Activated gamma-delta T cell treated with Interleukin-2 at 50 U/mL for 16 hours (primary cell): ENCODE measurements at regions not wholly inside any gene's neighbourhood (a gene's known extent, or its start where the extent isn't known, plus 50 kb on each side); places are given as distances from the start of the nearest gene placed in this dataset.
"Not testable (repeated sequence)": the region's sequence is repeated elsewhere in the genome, so short reads cannot be mapped to it uniquely, and the experiment has no call there.

ENCODE experiments used
- DNase-seq: peaks from one replicate; pipeline ENCODE4 v3.0.0-alpha.2; 2020

GRCh38 chr11:81967242-81967641 is 766.4 kb downstream of the FAM181B start:
- no peak for DNase-seq

- no peak for DNase-seq
These were observed 767.3 kb downstream of the FAM181B start for GRCh38 chr11:81966340-81966739.

GRCh38 chr11:81963018-81963417 is 770.6 kb downstream of the FAM181B start:
- DNase-seq: no peak

- no peak for DNase-seq
These were observed 773.2 kb downstream of the FAM181B start for GRCh38 chr11:81960443-81960842.

GRCh38 chr11:81959341-81959740 is 774.3 kb downstream of the FAM181B start:
- DNase-seq: no peak

- not testable (repeated sequence) for DNase-seq
These were observed 779.4 kb downstream of the FAM181B start for GRCh38 chr11:81954301-81954700.

GRCh38 chr11:81946831-81947230 is 786.8 kb downstream of the FAM181B start:
- no peak for DNase-seq

- no peak for DNase-seq
These were observed 791.0 kb downstream of the FAM181B start for GRCh38 chr11:81942646-81943045.

- DNase-seq: no peak
These were observed 791.7 kb downstream of the FAM181B start for GRCh38 chr11:81941998-81942397.

GRCh38 chr11:81932303-81932702 is 801.4 kb downstream of the FAM181B start:
- no peak for DNase-seq

GRCh38 chr11:81920205-81920604 is 813.5 kb downstream of the FAM181B start:
- no peak for DNase-seq

GRCh38 chr11:81916451-81916850 is 817.2 kb downstream of the FAM181B start:
- no peak for DNase-seq

GRCh38 chr11:81915045-81915444 is 818.6 kb downstream of the FAM181B start:
- no peak for DNase-seq

- DNase-seq: no peak
These were observed 819.9 kb downstream of the FAM181B start for GRCh38 chr11:81913793-81914192.

- no peak for DNase-seq
These were observed 825.7 kb downstream of the FAM181B start for GRCh38 chr11:81907996-81908395.

- DNase-seq: no peak
These were observed 834.5 kb downstream of the FAM181B start for GRCh38 chr11:81899156-81899555.

GRCh38 chr11:81897639-81898038 is 836.0 kb downstream of the FAM181B start:
- no peak for DNase-seq

- DNase-seq: no peak
These were observed 838.4 kb downstream of the FAM181B start for GRCh38 chr11:81895258-81895657.

GRCh38 chr11:81892770-81893635 is 840.7 kb downstream of the FAM181B start:
- no peak for DNase-seq

GRCh38 chr11:81888391-81888790 is 845.3 kb downstream of the FAM181B start:
- DNase-seq: no peak

- DNase-seq: no peak
These were observed 846.0 kb downstream of the FAM181B start for GRCh38 chr11:81887671-81888070.

- DNase-seq: no peak
These were observed 847.1 kb downstream of the FAM181B start for GRCh38 chr11:81886406-81887075.

GRCh38 chr11:81874635-81875034 is 859.0 kb downstream of the FAM181B start:
- no peak for DNase-seq

GRCh38 chr11:81870815-81871214 is 862.8 kb downstream of the FAM181B start:
- DNase-seq: no peak
